ENCODE measurements at regions not wholly inside any gene's neighbourhood (a gene's known extent, or its start where the extent isn't known, plus 50 kb on each side); places are given as distances from the start of the nearest gene placed in this dataset.

GRCh38 chr3:159624616-159625015 lies 364.0 kb upstream of the IL12A start:
- TF ChIP-seq CTCF (IDR thresholded peaks at IDR 0.05), result no peak
- no peak for TF ChIP-seq POLR2A (IDR thresholded peaks at IDR 0.05)

All from adrenal gland (tissue), 5 donors.